ENCODE measurements at regions not wholly inside any gene's neighbourhood (a gene's known extent, or its start where the extent isn't known, plus 50 kb on each side); places are given as distances from the start of the nearest gene placed in this dataset.

DNA sequence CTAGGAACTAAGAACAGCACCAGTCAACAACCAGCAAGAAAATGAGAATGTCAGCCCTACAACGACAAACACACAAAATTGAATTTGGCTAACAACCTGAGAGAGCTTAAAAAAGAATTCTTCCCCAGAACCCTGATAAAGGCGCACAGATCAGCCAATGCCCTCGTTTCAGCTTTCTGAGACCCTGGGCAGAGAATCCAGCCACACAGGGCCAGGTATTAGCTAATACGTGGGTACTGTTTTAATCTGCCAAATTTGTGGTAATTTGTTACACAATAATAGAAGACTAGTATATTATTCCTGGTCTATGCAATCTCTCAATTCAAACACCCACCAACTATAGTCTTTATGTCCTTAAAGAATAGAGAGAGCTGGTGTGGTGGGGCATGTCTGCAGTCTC lies 291.6 kb upstream of the GADL1 start:
- Histone ChIP-seq H3K9me3 (no peaks in the 10 kb centered on the region), H3K36me3 (ENCODE audit: control insufficient read depth, insufficient read depth, low read length) (no peaks in the 10 kb centered on the region), H3K4me1 (peaks cover 21% of the 10 kb centered on the region), H3K4me3 (ENCODE audit: low read depth, low read length) (no peak overlapping the region), H3K27me3 (replicated peaks; ENCODE audit: control insufficient read depth, insufficient read depth, low read length) (no peaks in the 10 kb centered on the region)
- DNase-seq = no peak
- intact Hi-C loops (cut with micrococcal nuclease; ENCODE audit: unreplicated experiment) = no loop called here
- Mint-ChIP-seq H3K36me3 (ENCODE audit: insufficient read depth, unreplicated experiment) (no peaks in the 10 kb centered on the region), H3K27ac (ENCODE audit: unreplicated experiment) (no peak overlapping the region), H3K4me1 (ENCODE audit: low read depth, unreplicated experiment) (peaks cover 22% of the 10 kb centered on the region), H3K27me3 (ENCODE audit: insufficient read depth, unreplicated experiment) (no peaks in the 10 kb centered on the region), H3K4me3 (ENCODE audit: unreplicated experiment) (no peak overlapping the region), H3K9me3 (ENCODE audit: unreplicated experiment) (peaks cover 10% of the 10 kb centered on the region)
- ChIA-PET CTCF (no interaction called here), POLR2A (no interaction called here)
- TF ChIP-seq, protein P1, sequence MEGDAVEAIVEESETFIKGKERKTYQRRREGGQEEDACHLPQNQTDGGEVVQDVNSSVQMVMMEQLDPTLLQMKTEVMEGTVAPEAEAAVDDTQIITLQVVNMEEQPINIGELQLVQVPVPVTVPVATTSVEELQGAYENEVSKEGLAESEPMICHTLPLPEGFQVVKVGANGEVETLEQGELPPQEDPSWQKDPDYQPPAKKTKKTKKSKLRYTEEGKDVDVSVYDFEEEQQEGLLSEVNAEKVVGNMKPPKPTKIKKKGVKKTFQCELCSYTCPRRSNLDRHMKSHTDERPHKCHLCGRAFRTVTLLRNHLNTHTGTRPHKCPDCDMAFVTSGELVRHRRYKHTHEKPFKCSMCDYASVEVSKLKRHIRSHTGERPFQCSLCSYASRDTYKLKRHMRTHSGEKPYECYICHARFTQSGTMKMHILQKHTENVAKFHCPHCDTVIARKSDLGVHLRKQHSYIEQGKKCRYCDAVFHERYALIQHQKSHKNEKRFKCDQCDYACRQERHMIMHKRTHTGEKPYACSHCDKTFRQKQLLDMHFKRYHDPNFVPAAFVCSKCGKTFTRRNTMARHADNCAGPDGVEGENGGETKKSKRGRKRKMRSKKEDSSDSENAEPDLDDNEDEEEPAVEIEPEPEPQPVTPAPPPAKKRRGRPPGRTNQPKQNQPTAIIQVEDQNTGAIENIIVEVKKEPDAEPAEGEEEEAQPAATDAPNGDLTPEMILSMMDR (IDR thresholded peaks at IDR 0.05; ENCODE audit: insufficient read depth in 1 of 2, low read depth in 1 of 2, low read length in 1 of 2, severe bottlenecking in 1 of 2, unreplicated experiment in 1 of 2) = no peak
- no TSS peak for BruUV-seq (replicated peaks)

DNA sequence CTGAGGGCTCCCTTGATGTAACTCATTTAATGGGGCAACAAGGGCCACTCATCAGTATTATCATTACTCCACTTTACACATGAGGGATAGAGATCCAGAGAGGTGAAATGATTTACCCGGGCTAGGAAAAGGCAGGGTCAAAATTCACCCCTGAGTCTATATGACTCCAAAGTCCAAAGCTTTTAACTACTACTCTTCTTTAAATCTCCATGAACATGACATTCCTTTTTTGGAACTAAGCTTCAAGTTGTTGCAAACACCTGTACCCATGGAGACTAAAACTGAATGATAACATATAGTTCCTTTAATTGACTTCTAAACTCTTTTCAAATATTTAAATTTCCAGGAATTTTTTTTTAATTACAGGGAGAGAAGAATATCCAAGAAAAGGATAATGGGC lies 292.9 kb upstream of the GADL1 start:
- Mint-ChIP-seq H3K4me1 (ENCODE audit: low read depth, unreplicated experiment) (peaks cover 22% of the 10 kb centered on the region), H3K36me3 (ENCODE audit: insufficient read depth, unreplicated experiment) (no peaks in the 10 kb centered on the region), H3K9me3 (ENCODE audit: unreplicated experiment) (peaks cover 21% of the 10 kb centered on the region), H3K4me3 (ENCODE audit: unreplicated experiment) (no peak overlapping the region), H3K27ac (ENCODE audit: unreplicated experiment) (no peak overlapping the region), H3K27me3 (ENCODE audit: insufficient read depth, unreplicated experiment) (no peaks in the 10 kb centered on the region)
- no TSS peak for BruUV-seq (replicated peaks)
- POLR2A ChIA-PET = no interaction called here
- TF ChIP-seq, protein P1 (IDR thresholded peaks at IDR 0.05; ENCODE audit: insufficient read depth in 1 of 2, low read depth in 1 of 2, low read length in 1 of 2, severe bottlenecking in 1 of 2, unreplicated experiment in 1 of 2) = no peak
- DNase-seq = peak in 1 of 2 experiments; percentile 22
- intact Hi-C loops (cut with micrococcal nuclease; ENCODE audit: unreplicated experiment) = no loop called here
- H3K36me3 ChIP-seq (ENCODE audit: control insufficient read depth, insufficient read depth, low read length) = no peaks in the 10 kb centered on the region
- CTCF ChIA-PET = interaction anchor here (0.5 kb wide), 1 partner anchor 404 kb away, joined by 3 read pairs; no protein-coding TSS in a partner anchor
- no peaks in the 10 kb centered on the region for H3K9me3 ChIP-seq
- H3K27me3 ChIP-seq (replicated peaks; ENCODE audit: control insufficient read depth, insufficient read depth, low read length) = no peaks in the 10 kb centered on the region
- H3K4me1 ChIP-seq = peaks cover 21% of the 10 kb centered on the region
- H3K4me3 ChIP-seq (ENCODE audit: low read depth, low read length) = no peak overlapping the region

DNA sequence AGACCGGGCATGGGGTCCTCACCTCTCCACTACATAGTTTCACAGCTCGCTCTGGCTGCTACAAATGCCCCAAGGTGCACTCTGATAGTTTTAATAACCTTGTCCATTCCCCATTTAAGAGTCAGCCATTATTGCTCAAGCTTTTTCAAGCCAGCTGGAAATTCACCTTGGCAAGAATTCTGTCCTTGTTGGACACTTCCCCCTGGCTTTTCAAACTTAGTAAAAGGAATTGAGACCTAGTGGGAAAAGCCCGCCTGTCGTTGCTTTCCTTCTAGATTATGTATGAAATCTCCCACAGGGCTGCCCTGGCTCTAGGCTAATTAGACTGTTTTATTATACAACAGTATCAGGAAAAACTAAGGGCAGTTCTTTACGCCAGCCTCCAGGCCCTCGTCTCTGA lies 293.7 kb upstream of the GADL1 start:
- Histone ChIP-seq H3K4me1 (peaks cover 21% of the 10 kb centered on the region), H3K36me3 (ENCODE audit: control insufficient read depth, insufficient read depth, low read length) (no peaks in the 10 kb centered on the region), H3K4me3 (ENCODE audit: low read depth, low read length) (no peak overlapping the region), H3K9me3 (no peaks in the 10 kb centered on the region), H3K27me3 (replicated peaks; ENCODE audit: control insufficient read depth, insufficient read depth, low read length) (no peaks in the 10 kb centered on the region)
- no peaks in the 10 kb centered on the region for H3K36me3 Mint-ChIP-seq (ENCODE audit: insufficient read depth, unreplicated experiment)
- intact Hi-C loops (cut with micrococcal nuclease; ENCODE audit: unreplicated experiment) = no loop called here
- H3K4me3 Mint-ChIP-seq (ENCODE audit: unreplicated experiment) = no peak overlapping the region
- peaks cover 23% of the 10 kb centered on the region for H3K9me3 Mint-ChIP-seq (ENCODE audit: unreplicated experiment)
- no TSS peak for BruUV-seq (replicated peaks)
- ChIA-PET POLR2A (no interaction called here), CTCF (no interaction called here)
- no peak overlapping the region for H3K27ac Mint-ChIP-seq (ENCODE audit: unreplicated experiment)
- peaks cover 22% of the 10 kb centered on the region for H3K4me1 Mint-ChIP-seq (ENCODE audit: low read depth, unreplicated experiment)
- DNase-seq = no peak
- no peaks in the 10 kb centered on the region for H3K27me3 Mint-ChIP-seq (ENCODE audit: insufficient read depth, unreplicated experiment)
- TF ChIP-seq, protein P1 (IDR thresholded peaks at IDR 0.05; ENCODE audit: insufficient read depth in 1 of 2, low read depth in 1 of 2, low read length in 1 of 2, severe bottlenecking in 1 of 2, unreplicated experiment in 1 of 2) = no peak
